ENCODE measurements at regions not wholly inside any gene's neighbourhood (a gene's known extent, or its start where the extent isn't known, plus 50 kb on each side); places are given as distances from the start of the nearest gene placed in this dataset.

GRCh38 chr22:49066619-49067018 lies 761.1 kb downstream of the BRD1 start:
- no peak overlapping the region for H3K27ac ChIP-seq
- WGBS, 5 donors = 80 to 87% (median 84%) methylated on average over 9 of the region's 9 CpGs
- intact Hi-C loops (cut with DNase I; ENCODE audit: low total_unique reads) = no loop called here
- no peaks in the 10 kb centered on the region for H3K9me3 ChIP-seq
- H3K4me3 ChIP-seq = no peak overlapping the region
- H3K4me1 ChIP-seq = no peaks in the 10 kb centered on the region
- H3K27me3 ChIP-seq (replicated peaks in 1 of 7) = peaks cover 0 to 44% (median 7%) of the 10 kb centered on the region in 7 donors
- no peaks in the 10 kb centered on the region for H3K36me3 ChIP-seq
- TF ChIP-seq, protein P1, sequence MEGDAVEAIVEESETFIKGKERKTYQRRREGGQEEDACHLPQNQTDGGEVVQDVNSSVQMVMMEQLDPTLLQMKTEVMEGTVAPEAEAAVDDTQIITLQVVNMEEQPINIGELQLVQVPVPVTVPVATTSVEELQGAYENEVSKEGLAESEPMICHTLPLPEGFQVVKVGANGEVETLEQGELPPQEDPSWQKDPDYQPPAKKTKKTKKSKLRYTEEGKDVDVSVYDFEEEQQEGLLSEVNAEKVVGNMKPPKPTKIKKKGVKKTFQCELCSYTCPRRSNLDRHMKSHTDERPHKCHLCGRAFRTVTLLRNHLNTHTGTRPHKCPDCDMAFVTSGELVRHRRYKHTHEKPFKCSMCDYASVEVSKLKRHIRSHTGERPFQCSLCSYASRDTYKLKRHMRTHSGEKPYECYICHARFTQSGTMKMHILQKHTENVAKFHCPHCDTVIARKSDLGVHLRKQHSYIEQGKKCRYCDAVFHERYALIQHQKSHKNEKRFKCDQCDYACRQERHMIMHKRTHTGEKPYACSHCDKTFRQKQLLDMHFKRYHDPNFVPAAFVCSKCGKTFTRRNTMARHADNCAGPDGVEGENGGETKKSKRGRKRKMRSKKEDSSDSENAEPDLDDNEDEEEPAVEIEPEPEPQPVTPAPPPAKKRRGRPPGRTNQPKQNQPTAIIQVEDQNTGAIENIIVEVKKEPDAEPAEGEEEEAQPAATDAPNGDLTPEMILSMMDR (IDR thresholded peaks at IDR 0.05 in 8 of 11, conservative IDR thresholded peaks at IDR 0.05 in 3 of 11) = no peak
- no peak for TF ChIP-seq POLR2A (IDR thresholded peaks at IDR 0.05)
- TF ChIP-seq POLR2AphosphoS5 (IDR thresholded peaks at IDR 0.05) = no peak
- DNase-seq = no peak

- no peak for DNase-seq
- Histone ChIP-seq H3K27me3 (replicated peaks in 1 of 7) (peaks cover 0 to 57% (median 7%) of the 10 kb centered on the region in 7 donors), H3K4me1 (no peaks in the 10 kb centered on the region), H3K27ac (no peak overlapping the region), H3K9me3 (no peaks in the 10 kb centered on the region), H3K4me3 (no peak overlapping the region), H3K36me3 (no peaks in the 10 kb centered on the region)
- TF ChIP-seq POLR2A (IDR thresholded peaks at IDR 0.05) = no peak
- TF ChIP-seq, protein P1 (IDR thresholded peaks at IDR 0.05 in 8 of 11, conservative IDR thresholded peaks at IDR 0.05 in 3 of 11) = no peak
- no peak for TF ChIP-seq POLR2AphosphoS5 (IDR thresholded peaks at IDR 0.05)
- intact Hi-C loops (cut with DNase I; ENCODE audit: low total_unique reads) = no loop called here
- 64 to 75% (median 73%) methylated on average over 7 of the region's 7 CpGs for WGBS, 5 donors
Observed at GRCh38 chr22:49064836-49065235, 762.8 kb downstream of the BRD1 start.

GRCh38 chr22:49063545-49063890 lies 764.2 kb downstream of the BRD1 start:
- DNase-seq = no peak
- intact Hi-C loops (cut with DNase I; ENCODE audit: low total_unique reads) = no loop called here

GRCh38 chr22:49062802-49063544 lies 764.7 kb downstream of the BRD1 start:
- no peaks in the 10 kb centered on the region for H3K4me1 ChIP-seq
- H3K36me3 ChIP-seq = no peaks in the 10 kb centered on the region
- DNase-seq = no peak
- TF ChIP-seq POLR2A (IDR thresholded peaks at IDR 0.05) (no peak), POLR2AphosphoS5 (IDR thresholded peaks at IDR 0.05) (no peak)
- TF ChIP-seq, protein P1 (IDR thresholded peaks at IDR 0.05 in 8 of 11, conservative IDR thresholded peaks at IDR 0.05 in 3 of 11) = no peak
- peaks cover 0 to 64% (median 7%) of the 10 kb centered on the region in 7 donors for H3K27me3 ChIP-seq (replicated peaks in 1 of 7)
- 33 to 48% (median 44%) methylated on average over 12 of the region's 12 CpGs for WGBS, 5 donors
- no peak overlapping the region for H3K4me3 ChIP-seq
- no peak overlapping the region for H3K27ac ChIP-seq
- no peaks in the 10 kb centered on the region for H3K9me3 ChIP-seq
- intact Hi-C loops (cut with DNase I; ENCODE audit: low total_unique reads) = no loop called here

More at GRCh38 chr22:49063545-49063890, 764.2 kb downstream of the BRD1 start:
- TF ChIP-seq POLR2AphosphoS5 (IDR thresholded peaks at IDR 0.05) (no peak), POLR2A (IDR thresholded peaks at IDR 0.05) (no peak)
- TF ChIP-seq, protein P1 (IDR thresholded peaks at IDR 0.05 in 8 of 11, conservative IDR thresholded peaks at IDR 0.05 in 3 of 11) = no peak
- Histone ChIP-seq H3K4me1 (no peaks in the 10 kb centered on the region), H3K27me3 (replicated peaks in 1 of 7) (peaks cover 0 to 63% (median 7%) of the 10 kb centered on the region in 7 donors), H3K4me3 (no peak overlapping the region), H3K9me3 (no peaks in the 10 kb centered on the region), H3K27ac (no peak overlapping the region), H3K36me3 (no peaks in the 10 kb centered on the region)
- 63 to 72% (median 64%) methylated on average over 4 of the region's 4 CpGs for WGBS, 5 donors

Measured in spleen (tissue), 11 donors.